Kidney epithelial cell (primary cell): ENCODE measurements at regions not wholly inside any gene's neighbourhood (a gene's known extent, or its start where the extent isn't known, plus 50 kb on each side); places are given as distances from the start of the nearest gene placed in this dataset.

Experiments
- DNase-seq: peaks from one replicate; pipeline ENCODE4 v3.0.0-alpha.2; 2010; ENCODE audit warnings: low read depth
- H3K27me3 ChIP-seq: 2 replicates; pipeline ENCODE4 v1.6.0; 2011; ENCODE audit warnings: low read length; ENCODE audit not compliant: control insufficient read depth, insufficient read depth
- H3K36me3 ChIP-seq: 2 replicates; pipeline ENCODE4 v1.5.1; 2011; ENCODE audit warnings: low read length; ENCODE audit not compliant: control insufficient read depth, insufficient read depth
- H3K4me3 ChIP-seq: 2 replicates; pipeline ENCODE4 v1.5.1; 2011; ENCODE audit warnings: low read depth, mild to moderate bottlenecking, control low read depth, low read length
- CTCF ChIP-seq: IDR thresholded peaks from 2 replicates; pipeline ENCODE4 v1.5.1; 2011; ENCODE audit warnings: mild to moderate bottlenecking, moderate library complexity, low read length, control low read depth, inconsistent platforms; ENCODE audit not compliant: insufficient read depth, poor library complexity, severe bottlenecking

GRCh38 chr5:174550026-174550425, 174.4 kb upstream of the MSX2 start:
- no peaks in the 10 kb centered on the region for H3K36me3 ChIP-seq
- no peak for DNase-seq
- no peaks in the 10 kb centered on the region for H3K27me3 ChIP-seq
- H3K4me3 ChIP-seq = no peak overlapping the region
- no peak for TF ChIP-seq CTCF

- Histone ChIP-seq H3K4me3 (no peak overlapping the region), H3K27me3 (no peaks in the 10 kb centered on the region), H3K36me3 (no peaks in the 10 kb centered on the region)
- TF ChIP-seq CTCF = no peak
- DNase-seq = no peak
Measured at GRCh38 chr5:174552428-174552827, 172.0 kb upstream of the MSX2 start.

- no peak for DNase-seq
- H3K27me3 ChIP-seq = no peaks in the 10 kb centered on the region
- no peak overlapping the region for H3K4me3 ChIP-seq
- no peak for TF ChIP-seq CTCF
- no peaks in the 10 kb centered on the region for H3K36me3 ChIP-seq
Measured at GRCh38 chr5:174553556-174553955, 170.8 kb upstream of the MSX2 start.

- Histone ChIP-seq H3K27me3 (no peaks in the 10 kb centered on the region), H3K4me3 (no peak overlapping the region), H3K36me3 (no peaks in the 10 kb centered on the region)
- no peak for TF ChIP-seq CTCF
- no peak for DNase-seq
Measured at GRCh38 chr5:174555726-174556125, 168.7 kb upstream of the MSX2 start.

- no peaks in the 10 kb centered on the region for H3K27me3 ChIP-seq
- H3K36me3 ChIP-seq = no peaks in the 10 kb centered on the region
- TF ChIP-seq CTCF = no peak
- no peak overlapping the region for H3K4me3 ChIP-seq
- DNase-seq = no peak
Measured at GRCh38 chr5:174556756-174557155, 167.6 kb upstream of the MSX2 start.

- Histone ChIP-seq H3K4me3 (no peak overlapping the region), H3K27me3 (no peaks in the 10 kb centered on the region), H3K36me3 (no peaks in the 10 kb centered on the region)
- TF ChIP-seq CTCF = no peak
- DNase-seq = no peak
Measured at GRCh38 chr5:174558190-174558589, 166.2 kb upstream of the MSX2 start.
